Loucy (cell line): ENCODE measurements at regions not wholly inside any gene's neighbourhood (a gene's known extent, or its start where the extent isn't known, plus 50 kb on each side); places are given as distances from the start of the nearest gene placed in this dataset.

ENCODE experiments used
- CTCF ChIP-seq: fragments of 200-600 bp; sonication (generic); conservative IDR thresholded peaks from 2 replicates; pipeline ENCODE4 v1.5.1; 2014; ENCODE audit warnings: mild to moderate bottlenecking, antibody characterized with exemption, low read length
- EZH2phosphoT487 ChIP-seq: fragments of 200-600 bp; IDR thresholded peaks from 2 replicates; pipeline ENCODE4 v1.6.1; 2018; ENCODE audit warnings: antibody characterized with exemption, mild to moderate bottlenecking, moderate library complexity, borderline replicate concordance

GRCh38 chr7:93715234-93715633 is 140.7 kb upstream of the CALCR start:
- TF ChIP-seq CTCF (peak; percentile 85), EZH2phosphoT487 (no peak)
